ENCODE measurements at regions not wholly inside any gene's neighbourhood (a gene's known extent, or its start where the extent isn't known, plus 50 kb on each side); places are given as distances from the start of the nearest gene placed in this dataset.

DNA sequence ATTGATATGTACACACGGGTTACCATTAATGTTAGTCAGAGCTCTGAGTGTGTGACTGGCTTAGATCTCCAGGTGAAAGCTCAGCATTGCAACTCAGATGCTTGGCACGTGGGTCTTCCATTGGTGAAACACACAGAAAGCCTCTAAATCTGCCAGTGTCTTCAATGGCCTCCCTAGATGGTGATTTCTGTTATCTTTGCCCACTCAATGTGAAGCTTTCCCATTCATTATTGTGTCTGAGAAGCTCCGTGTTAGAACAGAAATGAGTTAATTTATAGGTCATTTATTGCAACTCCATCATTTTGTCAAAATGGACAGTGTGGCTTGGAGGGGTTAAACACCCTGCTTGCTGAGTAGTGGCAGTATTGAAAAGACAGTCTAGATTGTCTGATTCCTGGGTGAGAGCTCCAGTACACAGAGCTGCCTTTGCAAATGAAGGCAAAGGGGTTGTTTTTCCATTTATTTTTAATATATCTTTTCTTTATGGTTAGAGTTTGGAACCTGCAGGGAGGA, 64.7 kb upstream of the GCFC2 start (continued):
- TF ChIP-seq REST (IDR thresholded peaks at IDR 0.05; ENCODE audit: low read depth) (no peak), CBX3 (IDR thresholded peaks at IDR 0.05; ENCODE audit: low read depth) (no peak), EGR1 (IDR thresholded peaks at IDR 0.05; ENCODE audit: low read depth) (no peak), CEBPB (IDR thresholded peaks at IDR 0.05; ENCODE audit: low read depth) (no peak)

DNA sequence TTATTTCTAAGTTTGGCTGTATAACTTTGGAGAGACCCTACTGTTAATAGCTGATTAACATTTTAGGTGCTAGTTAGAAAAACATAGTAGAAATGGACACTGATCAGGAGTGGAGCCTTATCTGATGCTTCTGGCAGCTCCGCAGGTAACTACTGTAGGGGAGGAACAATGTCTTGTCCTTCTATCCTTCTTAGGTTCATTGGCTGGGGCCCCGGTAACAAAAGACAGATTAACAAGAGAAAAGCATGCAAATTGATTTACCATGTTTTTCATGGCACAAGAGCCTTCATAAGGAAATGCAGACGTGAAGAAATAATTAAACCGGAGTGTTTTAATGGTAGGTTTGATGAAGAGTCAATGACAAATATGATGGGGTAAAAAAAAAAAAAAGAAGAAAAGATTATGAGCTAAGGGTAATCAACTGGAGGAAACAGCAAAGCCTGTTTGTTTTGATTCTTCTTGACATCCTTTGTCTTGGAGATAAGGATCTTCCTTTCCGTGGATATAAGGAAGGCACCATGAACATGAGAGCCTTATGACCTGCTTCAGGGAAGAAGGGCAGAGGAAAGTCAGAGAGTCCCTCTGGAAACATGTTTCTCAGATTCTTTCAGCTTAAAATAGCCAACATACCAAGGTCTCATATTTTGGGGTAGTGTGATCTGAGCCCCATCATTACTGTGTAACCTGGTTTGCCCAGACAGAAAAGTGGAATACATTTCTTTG, 62.4 kb upstream of the GCFC2 start:
- no peak overlapping the region for H3K4me3 ChIP-seq (replicated peaks in 1 of 2; ENCODE audit: low read depth in 1 of 2, low read length in 2 of 2)
- H3K9me2 ChIP-seq (ENCODE audit: insufficient read depth): no peaks in the 10 kb centered on the region
- no peak overlapping the region for H3K27ac ChIP-seq (ENCODE audit: low read depth, low read length)
- no peak overlapping the region for H3K9ac ChIP-seq (ENCODE audit: low read length)
- H3K79me2 ChIP-seq (ENCODE audit: insufficient read depth, low read length): no peaks in the 10 kb centered on the region
- H4K20me1 ChIP-seq (ENCODE audit: insufficient read depth): no peaks in the 10 kb centered on the region
- no TSS peak for BruUV-seq (replicated peaks)
- no peaks in the 10 kb centered on the region for H3K27me3 ChIP-seq (ENCODE audit: insufficient read depth, low read length)
- ChIA-PET POLR2A (no interaction called here), RAD21 (ENCODE audit: low non-redundant PET in 1 of 2, low total read pairs in 2 of 2, uncharacterized antibody in 2 of 2, unreplicated experiment in 2 of 2) (no interaction called here), CTCF (no interaction called here)
- H3K9me3 ChIP-seq (ENCODE audit: control insufficient read depth in 1 of 2, insufficient read depth in 1 of 2, low read depth in 1 of 2, low read length in 2 of 2): no peaks in the 10 kb centered on the region
- TF ChIP-seq POLR2AphosphoS5 (IDR thresholded peaks at IDR 0.05; ENCODE audit: low read depth, low read length) (no peak), TCF7L2 (IDR thresholded peaks at IDR 0.05; ENCODE audit: borderline replicate concordance, extremely low read depth, insufficient read depth, insufficient read length) (no peak)
- intact Hi-C loops (cut with micrococcal nuclease): no loop called here
- ATAC-seq (no peak), DNase-seq (ENCODE audit: low read depth, low spot score) (no peak)
- H2AFZ ChIP-seq (ENCODE audit: low read depth, low read length, poor library complexity, severe bottlenecking): no peak overlapping the region
- H3K4me1 ChIP-seq (ENCODE audit: control insufficient read depth in 1 of 2, insufficient read depth in 2 of 2, low read length in 2 of 2): no peaks in the 10 kb centered on the region
- H3K4me2 ChIP-seq (ENCODE audit: low read length): no peak overlapping the region
- H3K36me3 ChIP-seq (ENCODE audit: control insufficient read depth in 1 of 2, insufficient read depth in 2 of 2, low read length in 2 of 2): no peaks in the 10 kb centered on the region
